Ascending aorta (tissue), 2 donors: ENCODE measurements at regions not wholly inside any gene's neighbourhood (a gene's known extent, or its start where the extent isn't known, plus 50 kb on each side); places are given as distances from the start of the nearest gene placed in this dataset.
"Not testable (repeated sequence)": the region's sequence is repeated elsewhere in the genome, so short reads cannot be mapped to it uniquely, and the experiment has no call there.

Experiments used
- DNase-seq, 2 donors: peaks; one replicate each; pipeline ENCODE4 v3.0.0-alpha.2; 2019; ENCODE audit warnings: low spot score in 2 of 2
- H3K27ac ChIP-seq, 2 donors: fragments of 200-600 bp; sonication (generic); one replicate each; pipeline ENCODE4 v1.5.1; 2016 to 2017; ENCODE audit warnings: mild to moderate bottlenecking in 1 of 2
- H3K27me3 ChIP-seq: fragments of 200-600 bp; sonication (generic); one replicate; pipeline ENCODE4 v1.5.1; 2017
- H3K36me3 ChIP-seq, 2 donors: fragments of 200-600 bp; sonication (generic); one replicate each; pipeline ENCODE4 v1.5.1; 2016
- H3K4me1 ChIP-seq, 2 donors: fragments of 200-600 bp; sonication (generic); one replicate each; pipeline ENCODE4 v1.5.1; 2016 to 2017; ENCODE audit warnings: mild to moderate bottlenecking in 1 of 2
- H3K4me3 ChIP-seq, 2 donors: fragments of 200-600 bp; sonication (generic); one replicate each; pipeline ENCODE4 v1.5.1; 2016 to 2017; ENCODE audit warnings: mild to moderate bottlenecking in 1 of 2
- H3K9me3 ChIP-seq, 2 donors: fragments of 200-600 bp; sonication (generic); one replicate each; pipeline ENCODE4 v1.5.1; 2016
- CTCF ChIP-seq, 3 experiments: fragments of 200-600 bp in 2 of 3; fragments of 450-650 bp in 1 of 3; sonication (generic) in 2 of 3; IDR thresholded peaks; one replicate each; pipeline ENCODE4 v1.5.1; 2016 to 2019; ENCODE audit warnings: antibody characterized with exemption in 3 of 3, mild to moderate bottlenecking in 1 of 3, moderate library complexity in 1 of 3
- intact Hi-C: fragments of 100-400 bp; cut with DNase I; formaldehyde crosslinking; loops from one replicate; pipeline ENCODE4 v1.15.1; 2023

DNA sequence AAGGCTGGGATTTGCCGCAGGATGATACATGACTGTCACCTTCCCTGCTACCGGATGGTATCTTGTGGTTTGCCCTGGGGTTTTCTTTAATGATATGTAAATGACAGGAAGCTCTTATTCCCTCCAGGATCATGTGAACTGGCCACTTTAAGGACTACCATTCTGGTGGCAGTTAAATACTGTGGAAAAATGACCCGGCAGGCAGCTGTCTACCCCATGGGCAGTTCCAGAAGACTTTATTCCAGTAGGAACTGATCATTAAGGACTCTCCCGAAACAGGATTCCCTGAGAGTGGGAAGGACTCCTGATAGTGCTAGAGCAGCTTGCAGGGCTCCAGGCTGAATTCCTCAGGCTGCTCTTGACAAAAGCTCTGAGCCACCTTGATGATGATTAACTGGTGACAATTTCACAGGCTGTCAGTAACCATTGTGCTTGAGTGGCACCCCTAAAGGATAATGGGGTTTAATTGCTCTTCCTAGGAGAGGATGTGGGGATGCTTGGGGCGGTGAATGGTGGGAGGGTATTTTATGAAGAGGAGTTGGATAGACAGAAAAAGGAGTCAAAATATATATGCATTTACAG is 212.0 kb downstream of the CPS1 start:
- H3K9me3 ChIP-seq = no peaks in the 10 kb centered on the region
- no peaks in the 10 kb centered on the region for H3K4me1 ChIP-seq
- TF ChIP-seq CTCF (IDR thresholded peaks at IDR 0.05) = no peak
- DNase-seq = no peak
- no peaks in the 10 kb centered on the region for H3K27me3 ChIP-seq
- H3K4me3 ChIP-seq = no peak overlapping the region
- no peaks in the 10 kb centered on the region for H3K36me3 ChIP-seq
- no peak overlapping the region for H3K27ac ChIP-seq
- intact Hi-C loops = no loop called here

- TF ChIP-seq CTCF (IDR thresholded peaks at IDR 0.05) = no peak
- H3K9me3 ChIP-seq = no peaks in the 10 kb centered on the region
- H3K27ac ChIP-seq = no peak overlapping the region
- no peaks in the 10 kb centered on the region for H3K27me3 ChIP-seq
- H3K4me3 ChIP-seq = no peak overlapping the region
- intact Hi-C loops = no loop called here
- H3K36me3 ChIP-seq = no peaks in the 10 kb centered on the region
- no peak for DNase-seq
- H3K4me1 ChIP-seq = no peaks in the 10 kb centered on the region
These were observed 220.4 kb downstream of the CPS1 start for GRCh38 chr2:210776756-210777155.

DNA sequence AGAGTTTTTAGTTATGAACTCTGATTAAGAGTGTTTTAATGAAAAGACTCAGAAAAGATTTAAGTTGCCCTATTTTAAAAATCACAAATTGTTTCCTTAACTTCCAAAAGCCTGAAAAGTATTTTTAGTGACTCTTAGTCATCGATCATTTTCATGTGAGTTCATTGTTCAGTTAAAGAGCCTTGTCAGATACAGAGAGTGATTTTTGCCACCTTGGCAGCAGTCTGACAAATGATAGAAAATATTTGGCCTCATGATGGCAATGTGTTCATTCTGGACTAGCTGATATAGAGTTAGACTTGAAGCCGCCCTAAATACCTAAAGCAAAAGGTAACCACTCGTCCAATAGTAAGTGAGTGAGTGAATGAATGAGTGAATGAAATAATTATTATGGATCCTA is 225.8 kb downstream of the CPS1 start:
- DNase-seq = no peak
- Histone ChIP-seq H3K9me3 (no peaks in the 10 kb centered on the region), H3K36me3 (no peaks in the 10 kb centered on the region), H3K4me3 (no peak overlapping the region), H3K27me3 (no peaks in the 10 kb centered on the region), H3K27ac (no peak overlapping the region), H3K4me1 (no peaks in the 10 kb centered on the region)
- no peak for TF ChIP-seq CTCF (IDR thresholded peaks at IDR 0.05)
- intact Hi-C loops = no loop called here

DNA sequence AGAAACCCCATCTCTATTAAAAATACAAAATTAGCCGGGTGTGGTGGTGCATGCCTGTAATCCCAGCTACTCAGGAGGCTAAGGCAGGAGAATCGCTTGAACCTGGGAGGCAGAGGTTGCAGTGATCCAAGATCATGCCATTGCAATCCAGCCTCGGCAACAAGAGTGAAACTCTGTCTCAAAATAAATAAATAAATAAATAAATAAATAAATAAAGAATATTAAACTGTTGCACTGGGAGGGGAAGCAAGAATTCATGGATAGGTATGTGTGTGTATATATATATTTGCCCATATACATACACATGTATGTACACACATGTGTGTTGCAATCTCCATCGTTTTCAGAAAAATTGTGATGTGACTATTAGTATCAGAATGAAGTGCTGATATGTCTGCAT is 231.4 kb downstream of the CPS1 start:
- intact Hi-C loops, H3K36me3 ChIP-seq, H3K4me3 ChIP-seq: not testable (repeated sequence)

GRCh38 chr2:210792000-210792399 is 235.6 kb downstream of the CPS1 start:
- Histone ChIP-seq H3K4me1 (no peaks in the 10 kb centered on the region), H3K4me3 (no peak overlapping the region), H3K27me3 (no peaks in the 10 kb centered on the region), H3K27ac (no peak overlapping the region), H3K9me3 (no peaks in the 10 kb centered on the region), H3K36me3 (no peaks in the 10 kb centered on the region)
- intact Hi-C loops = no loop called here
- no peak for DNase-seq
- TF ChIP-seq CTCF (IDR thresholded peaks at IDR 0.05) = no peak

More for the DNA sequence above, 231.4 kb downstream of the CPS1 start:
- H3K27me3 ChIP-seq, H3K27ac ChIP-seq, H3K9me3 ChIP-seq, DNase-seq, H3K4me1 ChIP-seq: not testable (repeated sequence)

- TF ChIP-seq CTCF (IDR thresholded peaks at IDR 0.05) = no peak
- no peak overlapping the region for H3K4me3 ChIP-seq
- no peaks in the 10 kb centered on the region for H3K4me1 ChIP-seq
- DNase-seq = no peak
- no peaks in the 10 kb centered on the region for H3K9me3 ChIP-seq
- no peaks in the 10 kb centered on the region for H3K36me3 ChIP-seq
- H3K27ac ChIP-seq = no peak overlapping the region
- intact Hi-C loops = no loop called here
- no peaks in the 10 kb centered on the region for H3K27me3 ChIP-seq
These were observed 239.1 kb downstream of the CPS1 start for GRCh38 chr2:210795506-210795905.
